ENCODE measurements at regions not wholly inside any gene's neighbourhood (a gene's known extent, or its start where the extent isn't known, plus 50 kb on each side); places are given as distances from the start of the nearest gene placed in this dataset.

- no peak for DNase-seq
Measured at GRCh38 chr6:105628156-105628860, 225.4 kb upstream of the PREP start.

- DNase-seq: no peak
Measured at GRCh38 chr6:105626295-105627158, 223.6 kb upstream of the PREP start.

GRCh38 chr6:105624021-105624420 is 221.1 kb upstream of the PREP start:
- no peak for DNase-seq

- no peak for DNase-seq
Measured at GRCh38 chr6:105622226-105622625, 219.3 kb upstream of the PREP start.

GRCh38 chr6:105621564-105622175 is 218.8 kb upstream of the PREP start:
- DNase-seq: no peak

GRCh38 chr6:105620878-105621277 is 218.0 kb upstream of the PREP start:
- no peak for DNase-seq

GRCh38 chr6:105619971-105620741 is 217.3 kb upstream of the PREP start:
- DNase-seq: no peak

- no peak for DNase-seq
Measured at GRCh38 chr6:105618247-105618646, 215.4 kb upstream of the PREP start.

GRCh38 chr6:105616521-105616920 is 213.6 kb upstream of the PREP start:
- DNase-seq: no peak

GRCh38 chr6:105611606-105612005 is 208.7 kb upstream of the PREP start:
- no peak for DNase-seq

GRCh38 chr6:105609375-105609991 is 206.6 kb upstream of the PREP start:
- DNase-seq: no peak

GRCh38 chr6:105608711-105609374 is 206.0 kb upstream of the PREP start:
- no peak for DNase-seq

- DNase-seq: no peak
Measured at GRCh38 chr6:105607636-105608621, 205.0 kb upstream of the PREP start.

- DNase-seq: no peak
Measured at GRCh38 chr6:105606831-105607463, 204.1 kb upstream of the PREP start.

GRCh38 chr6:105604587-105604884 is 201.7 kb upstream of the PREP start:
- no peak for DNase-seq

GRCh38 chr6:105603788-105604586 is 201.1 kb upstream of the PREP start:
- DNase-seq: no peak

GRCh38 chr6:105601541-105602236 is 198.8 kb upstream of the PREP start:
- DNase-seq: peak; percentile 71

GRCh38 chr6:105600336-105601260 is 197.7 kb upstream of the PREP start:
- no peak for DNase-seq

Measured in right forelimb (tissue), 1 donor.